ENCODE measurements at regions not wholly inside any gene's neighbourhood (a gene's known extent, or its start where the extent isn't known, plus 50 kb on each side); places are given as distances from the start of the nearest gene placed in this dataset.

GRCh38 chrX:43218198-43218597 is 437.9 kb upstream of the MAOA start:
- TF ChIP-seq ZNF274 (IDR thresholded peaks at IDR 0.05; ENCODE audit: low read depth, low read length) (no peak), YY1 (IDR thresholded peaks at IDR 0.05; ENCODE audit: insufficient read depth, insufficient read length) (no peak), SUZ12 (IDR thresholded peaks at IDR 0.05; ENCODE audit: extremely low read depth, insufficient read depth, insufficient read length) (no peak)

All from NT2/D1 (cell line).